Left ventricle myocardium inferior (tissue), 1 donor: ENCODE measurements at regions not wholly inside any gene's neighbourhood (a gene's known extent, or its start where the extent isn't known, plus 50 kb on each side); places are given as distances from the start of the nearest gene placed in this dataset.

Experiments
- DNase-seq: peaks from one replicate; pipeline ENCODE4 v3.0.0-alpha.2; 2020
- H3K27ac ChIP-seq: fragments of 200-600 bp; replicated peaks from 2 replicates; pipeline ENCODE4 v1.8.0; 2021
- H3K27me3 ChIP-seq: fragments of 200-600 bp; 2 replicates; pipeline ENCODE4 v1.8.0; 2021; ENCODE audit warnings: low read depth
- H3K36me3 ChIP-seq: fragments of 200-600 bp; 2 replicates; pipeline ENCODE4 v1.8.0; 2021
- H3K4me1 ChIP-seq: fragments of 200-600 bp; 2 replicates; pipeline ENCODE4 v1.8.0; 2021
- H3K4me3 ChIP-seq: fragments of 200-600 bp; 2 replicates; pipeline ENCODE4 v1.8.0; 2021; ENCODE audit warnings: mild to moderate bottlenecking, moderate library complexity
- H3K9me3 ChIP-seq: fragments of 200-600 bp; replicated peaks from 2 replicates; pipeline ENCODE4 v1.8.0; 2021
- CTCF ChIP-seq: fragments of 200-600 bp; IDR thresholded peaks from 2 replicates; pipeline ENCODE4 v1.8.0; 2021; ENCODE audit warnings: antibody characterized with exemption, mild to moderate bottlenecking, borderline replicate concordance
- intact Hi-C: fragments of 100-400 bp; cut with micrococcal nuclease; formaldehyde crosslinking; loops from one replicate; pipeline ENCODE4 v1.11.0; 2022
- donor health status: DM: no; HTN: yes; CAD: no; lungs with severe emphysema.

- Histone ChIP-seq H3K4me3 (no peak overlapping the region), H3K9me3 (no peaks in the 10 kb centered on the region), H3K36me3 (no peaks in the 10 kb centered on the region), H3K27me3 (no peaks in the 10 kb centered on the region), H3K27ac (no peak overlapping the region), H3K4me1 (no peaks in the 10 kb centered on the region)
- DNase-seq = no peak
- no peak for TF ChIP-seq CTCF
- intact Hi-C loops = no loop called here
Observed at GRCh38 chr9:24045150-24045549, 219.1 kb upstream of the ELAVL2 start.

- no peak overlapping the region for H3K27ac ChIP-seq
- TF ChIP-seq CTCF = no peak
- H3K4me1 ChIP-seq = no peaks in the 10 kb centered on the region
- no peaks in the 10 kb centered on the region for H3K36me3 ChIP-seq
- no peak overlapping the region for H3K4me3 ChIP-seq
- DNase-seq = no peak
- H3K27me3 ChIP-seq = no peaks in the 10 kb centered on the region
- no peaks in the 10 kb centered on the region for H3K9me3 ChIP-seq
- intact Hi-C loops = no loop called here
Observed at GRCh38 chr9:24044576-24044975, 218.5 kb upstream of the ELAVL2 start.

GRCh38 chr9:24041160-24041690 is 215.2 kb upstream of the ELAVL2 start:
- Histone ChIP-seq H3K27me3 (no peaks in the 10 kb centered on the region), H3K4me1 (no peaks in the 10 kb centered on the region), H3K9me3 (no peaks in the 10 kb centered on the region), H3K27ac (no peak overlapping the region), H3K4me3 (no peak overlapping the region), H3K36me3 (no peaks in the 10 kb centered on the region)
- DNase-seq = no peak
- intact Hi-C loops = no loop called here
- TF ChIP-seq CTCF = no peak

- Histone ChIP-seq H3K27me3 (no peaks in the 10 kb centered on the region), H3K27ac (no peak overlapping the region), H3K36me3 (no peaks in the 10 kb centered on the region), H3K9me3 (no peaks in the 10 kb centered on the region), H3K4me1 (no peaks in the 10 kb centered on the region), H3K4me3 (no peak overlapping the region)
- intact Hi-C loops = no loop called here
- DNase-seq = no peak
- no peak for TF ChIP-seq CTCF
Observed at GRCh38 chr9:24036459-24036858, 210.4 kb upstream of the ELAVL2 start.

GRCh38 chr9:24035816-24036215 is 209.8 kb upstream of the ELAVL2 start:
- intact Hi-C loops = no loop called here
- DNase-seq = no peak
- Histone ChIP-seq H3K9me3 (no peaks in the 10 kb centered on the region), H3K27me3 (no peaks in the 10 kb centered on the region), H3K4me1 (no peaks in the 10 kb centered on the region), H3K27ac (no peak overlapping the region), H3K36me3 (no peaks in the 10 kb centered on the region), H3K4me3 (no peak overlapping the region)
- TF ChIP-seq CTCF = no peak

GRCh38 chr9:24011881-24012280 is 185.8 kb upstream of the ELAVL2 start:
- DNase-seq = no peak
- Histone ChIP-seq H3K4me1 (no peaks in the 10 kb centered on the region), H3K36me3 (no peaks in the 10 kb centered on the region), H3K27ac (no peak overlapping the region), H3K4me3 (no peak overlapping the region), H3K27me3 (no peaks in the 10 kb centered on the region), H3K9me3 (peaks cover 21% of the 10 kb centered on the region)
- intact Hi-C loops = no loop called here
- TF ChIP-seq CTCF = no peak
